Prostate gland (tissue), 2 donors: ENCODE measurements at regions not wholly inside any gene's neighbourhood (a gene's known extent, or its start where the extent isn't known, plus 50 kb on each side); places are given as distances from the start of the nearest gene placed in this dataset.
A peak's percentile ranks its signal among the peaks of the same experiment; 100 is the strongest.

Experiments used
- DNase-seq: peaks from one replicate; pipeline ENCODE4 v3.0.0-alpha.2; 2019; ENCODE audit warnings: low spot score
- H3K27ac ChIP-seq, 2 donors: fragments of 200-600 bp; sonication (generic); 2 replicates each; pipeline ENCODE4 v1.5.1; 2017 to 2019
- H3K27me3 ChIP-seq: fragments of 200-600 bp; sonication (generic); replicated peaks from 2 replicates; pipeline ENCODE4 v1.5.1; 2019; ENCODE audit not compliant: insufficient read depth
- H3K36me3 ChIP-seq, 2 donors: fragments of 200-600 bp; sonication (generic); 1 replicate in 1 of 2; 2 replicates in 1 of 2; pipeline versions ENCODE4 v1.5.1 to v1.8.1; 2017 to 2019
- H3K4me1 ChIP-seq: fragments of 200-600 bp; sonication (generic); replicated peaks from 2 replicates; pipeline ENCODE4 v1.5.1; 2019
- H3K4me3 ChIP-seq, 2 donors: fragments of 200-600 bp; sonication (generic); 2 replicates each; pipeline ENCODE4 v1.5.1; 2017 to 2019
- H3K9me3 ChIP-seq: fragments of 200-600 bp; sonication (generic); 2 replicates; pipeline ENCODE4 v1.5.1; 2017
- POLR2A ChIP-seq: fragments of 450-650 bp; IDR thresholded peaks from one replicate; pipeline ENCODE4 v1.6.1; 2016; ENCODE audit warnings: antibody characterized with exemption, mild to moderate bottlenecking
- POLR2AphosphoS5 ChIP-seq: sonication (generic); formaldehyde crosslinking; IDR thresholded peaks from one replicate; pipeline ENCODE4 v1.6.1; 2017; ENCODE audit warnings: antibody characterized with exemption
- WGBS: methylation state at CpG from one replicate; pipeline ENCODE4 v1.1.5; 2018; 5-methylcytosine and 5-hydroxymethylcytosine counted together
- intact Hi-C: fragments of 100-400 bp; cut with DNase I; formaldehyde crosslinking; loops from one replicate; pipeline ENCODE4 v1.14.2; 2022
- TF ChIP-seq, protein P1 (sequence below), 4 experiments: fragments of 200-600 bp in 2 of 4; fragments of 450-650 bp in 2 of 4; sonication (generic) in 2 of 4; IDR thresholded peaks; 1 replicate in 3 of 4; 2 replicates in 1 of 4; pipeline ENCODE4 v1.5.1; 2016 to 2019; ENCODE audit warnings: antibody characterized with exemption in 4 of 4, mild to moderate bottlenecking in 2 of 4, moderate library complexity in 2 of 4

- Histone ChIP-seq H3K4me3 (no peak overlapping the region), H3K27ac (no peak overlapping the region), H3K4me1 (no peaks in the 10 kb centered on the region), H3K27me3 (no peaks in the 10 kb centered on the region), H3K9me3 (no peaks in the 10 kb centered on the region), H3K36me3 (no peaks in the 10 kb centered on the region)
- TF ChIP-seq POLR2A (no peak), POLR2AphosphoS5 (no peak)
- TF ChIP-seq, protein P1, sequence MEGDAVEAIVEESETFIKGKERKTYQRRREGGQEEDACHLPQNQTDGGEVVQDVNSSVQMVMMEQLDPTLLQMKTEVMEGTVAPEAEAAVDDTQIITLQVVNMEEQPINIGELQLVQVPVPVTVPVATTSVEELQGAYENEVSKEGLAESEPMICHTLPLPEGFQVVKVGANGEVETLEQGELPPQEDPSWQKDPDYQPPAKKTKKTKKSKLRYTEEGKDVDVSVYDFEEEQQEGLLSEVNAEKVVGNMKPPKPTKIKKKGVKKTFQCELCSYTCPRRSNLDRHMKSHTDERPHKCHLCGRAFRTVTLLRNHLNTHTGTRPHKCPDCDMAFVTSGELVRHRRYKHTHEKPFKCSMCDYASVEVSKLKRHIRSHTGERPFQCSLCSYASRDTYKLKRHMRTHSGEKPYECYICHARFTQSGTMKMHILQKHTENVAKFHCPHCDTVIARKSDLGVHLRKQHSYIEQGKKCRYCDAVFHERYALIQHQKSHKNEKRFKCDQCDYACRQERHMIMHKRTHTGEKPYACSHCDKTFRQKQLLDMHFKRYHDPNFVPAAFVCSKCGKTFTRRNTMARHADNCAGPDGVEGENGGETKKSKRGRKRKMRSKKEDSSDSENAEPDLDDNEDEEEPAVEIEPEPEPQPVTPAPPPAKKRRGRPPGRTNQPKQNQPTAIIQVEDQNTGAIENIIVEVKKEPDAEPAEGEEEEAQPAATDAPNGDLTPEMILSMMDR (IDR thresholded peaks at IDR 0.05): no peak
- DNase-seq: no peak
- 88% methylated on average over 5 of the region's 5 CpGs for WGBS
- intact Hi-C loops: no loop called here
Measured at GRCh38 chr10:3723766-3724165, 61.2 kb downstream of the KLF6 start.

DNA sequence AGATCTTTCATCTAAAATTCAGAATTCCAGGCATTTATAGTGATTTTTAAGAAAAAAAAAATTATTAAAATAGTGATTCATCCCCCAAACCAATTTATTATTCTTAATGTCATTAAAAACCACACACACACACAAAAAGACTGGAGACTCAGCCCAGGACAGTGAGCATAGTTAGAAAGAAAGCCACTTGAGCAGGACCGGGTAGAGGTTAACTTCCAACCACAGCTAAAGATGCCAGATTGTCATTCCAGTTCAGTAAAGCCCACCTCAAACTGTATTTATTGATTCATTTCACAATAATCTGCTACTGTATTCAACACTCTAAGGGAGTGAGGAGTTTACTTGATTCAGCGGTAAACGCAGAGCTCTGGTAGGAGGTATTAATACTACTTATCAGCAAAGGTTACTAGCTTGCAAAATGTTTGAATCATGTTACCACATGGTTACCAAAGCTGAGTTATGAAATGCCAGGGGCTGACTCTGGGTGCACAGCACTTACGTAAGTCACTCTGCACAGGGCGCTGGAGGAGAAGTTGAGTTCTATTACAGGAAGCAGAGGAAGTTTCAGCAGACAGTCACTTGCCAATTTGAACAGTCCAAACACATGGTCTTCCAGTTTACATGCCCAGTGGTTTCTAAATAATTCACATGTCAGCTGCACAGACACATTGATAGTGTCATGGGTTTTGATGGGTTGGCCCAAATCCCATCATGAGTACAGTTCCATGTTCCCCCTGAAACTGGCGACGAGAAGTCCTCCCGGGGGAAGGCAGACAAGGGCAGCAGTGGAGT lies 64.6 kb downstream of the KLF6 start:
- H3K27me3 ChIP-seq: no peaks in the 10 kb centered on the region
- 78% methylated on average over 8 of the region's 8 CpGs for WGBS
- intact Hi-C loops: no loop called here
- H3K27ac ChIP-seq: no peak overlapping the region
- no peak for TF ChIP-seq POLR2A
- no peak for TF ChIP-seq POLR2AphosphoS5
- TF ChIP-seq, protein P1 (IDR thresholded peaks at IDR 0.05): no peak
- H3K4me1 ChIP-seq: no peaks in the 10 kb centered on the region
- no peaks in the 10 kb centered on the region for H3K36me3 ChIP-seq
- no peak for DNase-seq
- no peak overlapping the region for H3K4me3 ChIP-seq
- H3K9me3 ChIP-seq: no peaks in the 10 kb centered on the region

DNA sequence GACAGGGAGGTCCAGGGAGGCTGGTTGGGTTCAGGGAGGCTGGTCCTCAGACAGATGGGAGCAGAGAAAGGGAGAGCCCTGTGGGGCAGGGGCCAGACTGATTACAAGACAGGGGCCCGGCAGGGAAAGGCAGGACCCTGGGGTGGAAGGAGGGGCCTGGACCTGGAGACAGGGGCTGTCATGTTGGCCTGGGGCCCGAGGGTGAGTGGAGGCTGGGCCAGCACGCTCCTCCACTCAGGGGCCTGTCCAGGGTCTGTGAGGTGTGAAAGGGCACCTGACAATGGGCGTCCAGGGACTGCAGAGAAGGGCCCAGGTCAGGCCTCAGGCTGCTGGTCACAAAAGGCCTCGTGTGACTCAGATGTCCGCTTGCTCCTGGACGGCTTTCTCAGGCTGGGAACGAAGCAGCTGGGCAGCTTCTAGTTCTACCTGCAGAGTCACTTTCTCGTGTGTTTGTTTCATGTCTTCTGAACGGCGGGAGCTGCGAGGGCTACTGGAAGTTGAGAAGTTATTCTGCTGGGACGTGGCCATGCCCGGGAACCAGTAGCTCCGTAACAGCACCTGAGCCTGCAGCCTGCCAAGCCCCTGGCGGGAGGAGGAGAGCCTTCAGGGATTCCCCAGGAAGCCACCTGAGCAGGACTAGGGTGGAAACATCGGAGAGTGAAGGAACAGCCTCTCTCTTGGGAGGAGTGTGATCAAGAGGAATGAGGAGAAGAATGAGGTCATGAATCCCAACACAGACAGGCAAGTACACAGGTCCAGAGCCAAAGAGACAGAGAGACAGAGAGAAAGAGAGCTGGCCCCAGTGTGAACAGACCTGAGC lies 65.8 kb downstream of the KLF6 start:
- intact Hi-C loops: no loop called here
- no peaks in the 10 kb centered on the region for H3K4me1 ChIP-seq
- TF ChIP-seq POLR2A (no peak), POLR2AphosphoS5 (peak; percentile 6)
- DNase-seq: peak; percentile 39
- no peak overlapping the region for H3K4me3 ChIP-seq
- no peaks in the 10 kb centered on the region for H3K9me3 ChIP-seq
- H3K36me3 ChIP-seq: no peaks in the 10 kb centered on the region
- WGBS: 67% methylated on average over 17 of the region's 17 CpGs
- H3K27me3 ChIP-seq: no peaks in the 10 kb centered on the region
- no peak overlapping the region for H3K27ac ChIP-seq

- WGBS: 83% methylated on average over 9 of the region's 9 CpGs
- intact Hi-C loops: no loop called here
- TF ChIP-seq POLR2A: no peak
- no peak for TF ChIP-seq POLR2AphosphoS5
- TF ChIP-seq, protein P1 (IDR thresholded peaks at IDR 0.05): no peak
Measured at GRCh38 chr10:3716093-3716492, 68.9 kb downstream of the KLF6 start.

GRCh38 chr10:3714967-3715366 lies 70.0 kb downstream of the KLF6 start:
- TF ChIP-seq POLR2AphosphoS5: no peak
- TF ChIP-seq, protein P1 (IDR thresholded peaks at IDR 0.05): no peak
- TF ChIP-seq POLR2A: no peak
- DNase-seq: no peak
- Histone ChIP-seq H3K27ac (no peak overlapping the region), H3K36me3 (no peaks in the 10 kb centered on the region), H3K27me3 (no peaks in the 10 kb centered on the region), H3K4me1 (no peaks in the 10 kb centered on the region), H3K4me3 (no peak overlapping the region), H3K9me3 (no peaks in the 10 kb centered on the region)
- 91% methylated on average over 2 of the region's 2 CpGs for WGBS
- intact Hi-C loops: no loop called here

More at GRCh38 chr10:3716093-3716492, 68.9 kb downstream of the KLF6 start:
- H3K27ac ChIP-seq: no peak overlapping the region
- no peaks in the 10 kb centered on the region for H3K4me1 ChIP-seq
- H3K36me3 ChIP-seq: no peaks in the 10 kb centered on the region
- no peaks in the 10 kb centered on the region for H3K9me3 ChIP-seq
- no peak overlapping the region for H3K4me3 ChIP-seq
- no peak for DNase-seq
- H3K27me3 ChIP-seq: no peaks in the 10 kb centered on the region
